Common myeloid progenitor, CD34-positive (primary cell): ENCODE measurements at regions not wholly inside any gene's neighbourhood (a gene's known extent, or its start where the extent isn't known, plus 50 kb on each side); places are given as distances from the start of the nearest gene placed in this dataset.

ENCODE experiments used
- CTCF ChIA-PET: fragments of 350-600 bp; sonication (Branson Sonifier 250); formaldehyde crosslinking; loops from one replicate; lab custom pipeline; 2021; ENCODE audit warnings: antibody characterized with exemption; lab: Charles Lee
- POLR2A ChIA-PET: fragments of 350-600 bp; sonication (Branson Sonifier 250); formaldehyde crosslinking; loops from one replicate; lab custom pipeline; 2021; ENCODE audit warnings: antibody characterized with exemption; lab: Charles Lee
- DNase-seq, 3 donors: peaks; one replicate each; pipeline versions ENCODE4 v3.0.0 to v3.0.0-alpha.2; 2013
- H3K27ac ChIP-seq, 2 experiments: 1 replicate in 1 of 2; 2 replicates in 1 of 2; pipeline ENCODE4 v1.7.0; 2013; ENCODE audit warnings: inconsistent platforms in 2 of 2, low read length in 2 of 2, mild to moderate bottlenecking in 2 of 2, low read depth in 1 of 2, moderate library complexity in 1 of 2; ENCODE audit not compliant: severe bottlenecking in 2 of 2, insufficient read depth in 1 of 2, poor library complexity in 1 of 2
- H3K27me3 ChIP-seq, 5 experiments: replicated peaks in 2 of 5; 1 replicate in 3 of 5; 2 replicates in 2 of 5; pipeline versions ENCODE4 v1.6.1 to v1.7.0; 2013; ENCODE audit warnings: low read length in 4 of 5, mild to moderate bottlenecking in 2 of 5, moderate library complexity in 2 of 5, inconsistent platforms in 1 of 5; ENCODE audit not compliant: insufficient read depth in 5 of 5, control insufficient read depth in 4 of 5
- H3K36me3 ChIP-seq, 4 experiments: 1 replicate in 2 of 4; 2 replicates in 2 of 4; pipeline versions ENCODE4 v1.6.1 to v1.7.0; 2013; ENCODE audit warnings: low read length in 3 of 4, control low read depth in 1 of 4, mild to moderate bottlenecking in 1 of 4; ENCODE audit not compliant: control insufficient read depth in 4 of 4, insufficient read depth in 4 of 4
- H3K4me1 ChIP-seq, 4 experiments: 1 replicate in 3 of 4; 2 replicates in 1 of 4; pipeline versions ENCODE4 v1.6.1 to v1.7.1; 2013; ENCODE audit warnings: low read length in 3 of 4, mild to moderate bottlenecking in 3 of 4, control low read depth in 1 of 4, inconsistent platforms in 1 of 4, moderate library complexity in 1 of 4; ENCODE audit not compliant: control insufficient read depth in 4 of 4, insufficient read depth in 4 of 4; ENCODE audit errors: control extremely low read depth in 1 of 4
- H3K4me3 ChIP-seq, 7 experiments: 1 replicate in 4 of 7; 2 replicates in 3 of 7; pipeline versions ENCODE4 v1.5.1 to v1.7.0; 2013; ENCODE audit warnings: mild to moderate bottlenecking in 7 of 7, low read length in 6 of 7, moderate library complexity in 6 of 7, inconsistent platforms in 2 of 7, low read depth in 2 of 7, control low read depth in 1 of 7; ENCODE audit not compliant: insufficient read depth in 4 of 7, control insufficient read depth in 1 of 7; ENCODE audit errors: extremely low read depth in 1 of 7
- H3K9me3 ChIP-seq, 5 experiments: 1 replicate in 4 of 5; 2 replicates in 1 of 5; pipeline versions ENCODE4 v1.6.1 to v1.7.1; 2013; ENCODE audit warnings: low read length in 4 of 5, mild to moderate bottlenecking in 2 of 5, inconsistent platforms in 1 of 5, low read depth in 1 of 5, moderate library complexity in 1 of 5; ENCODE audit not compliant: control insufficient read depth in 4 of 5, insufficient read depth in 2 of 5; ENCODE audit errors: control extremely low read depth in 1 of 5
- WGBS: methylation state at CpG from one replicate; pipeline ENCODE4 v1.1.5; 2013; ENCODE audit not compliant: insufficient coverage; 5-methylcytosine and 5-hydroxymethylcytosine counted together

DNA sequence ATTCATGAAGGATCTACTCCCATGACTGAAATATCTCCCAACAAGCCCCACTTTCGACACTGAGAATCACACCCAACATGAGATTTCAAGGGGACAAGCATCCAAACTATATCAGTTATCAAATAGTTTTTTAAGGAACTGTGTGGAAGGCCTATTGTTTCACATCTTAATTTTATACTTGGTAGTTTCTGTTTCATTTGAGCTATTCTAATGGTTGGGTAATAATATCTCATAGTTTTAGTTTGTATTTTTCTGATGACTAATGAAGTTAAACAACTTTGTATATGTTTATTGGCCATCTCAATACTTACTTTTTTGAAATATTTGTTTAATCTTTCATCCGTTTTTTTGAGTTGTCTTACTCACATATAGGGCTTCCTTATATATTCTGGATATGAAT, 135.0 kb downstream of the SCG2 start:
- no peaks in the 10 kb centered on the region for H3K27me3 ChIP-seq
- H3K36me3 ChIP-seq = no peaks in the 10 kb centered on the region
- WGBS = 88% methylated on average over 1 of the region's 2 CpGs
- CTCF ChIA-PET = no interaction called here
- peaks cover 0 to 2% (median 0%) of the 10 kb centered on the region in 5 experiments for H3K9me3 ChIP-seq
- H3K4me1 ChIP-seq = no peaks in the 10 kb centered on the region
- no peak overlapping the region for H3K4me3 ChIP-seq
- no peak for DNase-seq
- POLR2A ChIA-PET = no interaction called here
- H3K27ac ChIP-seq = no peak overlapping the region

DNA sequence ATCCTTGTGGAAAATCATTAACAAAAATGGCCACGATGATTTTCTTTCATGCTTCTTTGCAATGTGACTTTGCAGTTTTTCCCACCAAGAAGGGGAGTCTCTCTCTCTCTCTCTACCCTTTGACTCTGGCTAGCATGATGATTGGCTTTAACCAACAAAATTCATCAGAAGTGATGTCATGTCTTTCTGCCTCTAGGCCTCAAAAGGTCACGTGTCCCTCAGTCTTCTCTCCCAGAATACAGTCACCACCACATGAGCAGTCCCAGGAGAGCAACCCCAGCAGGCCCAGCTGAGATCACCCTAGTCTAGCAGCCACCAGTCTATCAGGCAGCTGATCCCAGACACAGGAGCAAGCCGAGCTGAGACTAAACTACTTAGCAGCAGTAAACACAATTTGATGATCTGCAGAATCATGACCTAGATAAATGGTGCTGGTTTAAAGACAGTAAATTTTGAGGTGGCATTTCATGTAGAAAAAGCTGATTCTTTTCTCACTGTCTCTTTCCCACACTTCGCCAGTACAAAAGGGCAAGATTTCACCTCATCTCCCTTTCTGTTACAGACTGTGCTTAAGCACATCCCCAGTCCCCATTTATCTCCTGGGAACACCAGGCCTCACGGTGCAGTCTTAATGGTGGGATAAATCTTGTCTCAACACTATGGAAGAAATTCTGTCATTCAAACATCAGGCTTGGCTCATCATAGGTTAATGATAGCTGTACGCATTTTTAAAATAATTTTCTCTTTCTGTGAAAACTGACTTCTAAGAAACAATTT, 132.7 kb downstream of the SCG2 start:
- WGBS = 100% methylated on average over 2 of the region's 6 CpGs
- Histone ChIP-seq H3K27ac (no peak overlapping the region), H3K27me3 (no peaks in the 10 kb centered on the region), H3K4me1 (no peaks in the 10 kb centered on the region), H3K4me3 (no peak overlapping the region), H3K36me3 (no peaks in the 10 kb centered on the region), H3K9me3 (peaks cover 0 to 2% (median 0%) of the 10 kb centered on the region in 5 experiments)
- ChIA-PET POLR2A (no interaction called here), CTCF (no interaction called here)
- no peak for DNase-seq

DNA sequence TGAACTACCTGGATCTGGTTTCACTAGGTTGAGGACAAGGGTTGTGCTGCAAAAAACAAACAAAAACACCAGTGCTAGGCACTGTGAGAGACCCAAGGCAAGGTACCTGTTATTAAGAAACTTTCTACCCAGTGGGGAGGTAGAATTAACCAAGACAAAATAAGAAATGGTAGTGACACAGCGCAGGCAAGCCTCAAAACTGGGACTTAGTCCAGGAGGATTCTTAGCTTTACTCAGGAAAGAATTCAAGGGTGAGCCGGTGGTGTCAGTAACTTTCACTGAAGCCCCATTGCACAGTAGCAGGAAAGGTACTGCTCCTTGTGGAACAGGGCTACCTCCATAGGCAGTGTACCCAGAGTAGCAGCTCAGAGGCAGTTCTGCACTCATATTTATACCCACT, 131.6 kb downstream of the SCG2 start:
- no peaks in the 10 kb centered on the region for H3K36me3 ChIP-seq
- H3K4me3 ChIP-seq = no peak overlapping the region
- no peaks in the 10 kb centered on the region for H3K27me3 ChIP-seq
- ChIA-PET POLR2A (no interaction called here), CTCF (no interaction called here)
- no peaks in the 10 kb centered on the region for H3K4me1 ChIP-seq
- H3K9me3 ChIP-seq = no peaks in the 10 kb centered on the region
- 50% methylated on average over 2 of the region's 2 CpGs for WGBS
- H3K27ac ChIP-seq = no peak overlapping the region
- no peak for DNase-seq

DNA sequence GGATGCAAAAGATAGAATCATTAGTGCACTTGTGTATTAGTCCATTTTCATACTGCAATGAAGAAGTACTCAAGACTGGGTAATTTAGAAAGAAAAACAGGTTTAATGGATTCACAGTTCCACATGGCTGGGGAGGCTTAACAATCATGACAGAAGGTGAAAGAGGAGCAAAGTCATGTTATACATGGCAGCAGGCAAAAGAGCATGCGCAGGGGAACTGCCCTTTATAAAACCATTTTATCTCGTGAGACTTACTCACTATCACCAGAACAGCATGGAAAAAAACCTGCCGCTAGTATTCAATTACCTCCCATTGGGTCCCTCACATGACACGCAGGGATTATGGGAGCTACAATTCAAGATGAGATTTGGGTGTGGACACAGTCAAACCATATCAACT, 129.4 kb downstream of the SCG2 start:
- 100% methylated on average over 1 of the region's 4 CpGs for WGBS

DNA sequence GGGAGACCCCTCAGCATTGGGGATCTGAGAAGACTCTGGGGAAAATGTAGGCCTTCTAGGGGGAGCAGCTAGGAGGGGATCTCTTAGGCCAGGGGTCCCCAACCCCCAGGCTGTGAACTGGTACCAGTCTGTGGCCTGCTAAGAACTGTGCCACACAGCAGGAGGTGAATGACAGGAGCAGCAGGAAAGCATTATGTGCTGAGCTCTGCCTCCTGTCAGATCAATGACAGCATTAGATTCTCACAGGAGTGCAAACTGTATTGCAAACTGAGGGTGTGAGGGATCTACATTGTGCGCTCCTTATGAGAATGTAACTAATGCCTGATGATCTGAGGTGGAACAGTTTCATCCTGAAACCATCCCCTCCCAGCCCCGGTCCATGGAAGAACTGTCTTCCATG, 127.3 kb downstream of the SCG2 start:
- ChIA-PET CTCF (no interaction called here), POLR2A (no interaction called here)
- no peak for DNase-seq
- H3K4me3 ChIP-seq = no peak overlapping the region
- H3K27ac ChIP-seq = no peak overlapping the region
- no peaks in the 10 kb centered on the region for H3K4me1 ChIP-seq
- H3K27me3 ChIP-seq = no peaks in the 10 kb centered on the region
- no peaks in the 10 kb centered on the region for H3K9me3 ChIP-seq
- no peaks in the 10 kb centered on the region for H3K36me3 ChIP-seq
- WGBS = 92% methylated on average over 2 of the region's 2 CpGs

More for the DNA sequence above, 129.4 kb downstream of the SCG2 start:
- no peak overlapping the region for H3K27ac ChIP-seq
- no peak overlapping the region for H3K4me3 ChIP-seq
- no peaks in the 10 kb centered on the region for H3K9me3 ChIP-seq
- DNase-seq = no peak
- no peaks in the 10 kb centered on the region for H3K27me3 ChIP-seq
- no peaks in the 10 kb centered on the region for H3K36me3 ChIP-seq
- ChIA-PET CTCF (no interaction called here), POLR2A (no interaction called here)
- H3K4me1 ChIP-seq = no peaks in the 10 kb centered on the region

DNA sequence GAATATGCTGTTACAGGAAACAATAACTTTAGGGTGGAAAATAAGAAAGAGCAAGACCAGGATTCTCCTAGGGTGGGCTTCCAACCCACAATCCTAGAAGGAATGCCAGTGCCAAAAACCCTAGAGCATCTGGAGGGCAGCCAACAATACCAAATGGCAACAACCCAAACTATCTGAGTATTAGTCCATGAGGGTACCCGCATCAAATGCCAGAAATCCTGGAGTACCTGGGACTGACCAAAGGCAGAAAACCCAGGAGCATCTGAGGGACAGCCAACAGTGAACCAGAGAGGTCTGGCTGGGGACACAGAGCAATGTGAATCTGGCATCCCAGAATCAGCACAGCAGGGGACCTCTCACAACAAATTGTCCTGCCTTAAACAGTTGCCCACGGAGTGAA, 126.3 kb downstream of the SCG2 start:
- no peaks in the 10 kb centered on the region for H3K36me3 ChIP-seq
- WGBS = 100% methylated on average over 1 of the region's 2 CpGs

DNA sequence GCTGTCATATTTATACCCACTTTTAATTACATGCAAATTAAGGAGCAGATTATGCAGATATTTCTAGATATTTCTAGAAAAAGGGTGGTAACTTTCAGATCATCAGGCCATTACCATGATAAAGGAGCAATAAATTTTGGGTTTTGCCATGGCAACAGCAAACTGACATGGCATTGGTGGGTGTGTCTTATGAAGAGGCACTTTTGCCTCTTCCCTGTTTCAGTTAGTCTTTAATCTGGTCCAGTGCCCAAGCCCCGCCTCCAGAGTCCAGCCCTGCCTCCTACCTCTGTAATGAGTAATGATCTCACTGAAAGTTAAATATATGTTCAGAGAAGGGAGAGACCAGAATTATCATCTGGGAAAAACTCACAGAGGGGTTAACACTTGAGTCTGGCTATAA, 124.8 kb downstream of the SCG2 start:
- H3K27ac ChIP-seq = no peak overlapping the region
- CTCF ChIA-PET = no interaction called here
- no peak overlapping the region for H3K4me3 ChIP-seq
- no peaks in the 10 kb centered on the region for H3K27me3 ChIP-seq
- no CpG with 5 or more reads among the region's 1 CpG for WGBS
- peaks cover 0 to 2% (median 0%) of the 10 kb centered on the region in 5 experiments for H3K9me3 ChIP-seq
- H3K36me3 ChIP-seq = no peaks in the 10 kb centered on the region
- no peak for DNase-seq
- H3K4me1 ChIP-seq = no peaks in the 10 kb centered on the region
- POLR2A ChIA-PET = no interaction called here

More for the DNA sequence above, 126.3 kb downstream of the SCG2 start:
- no peak for DNase-seq
- ChIA-PET POLR2A (no interaction called here), CTCF (no interaction called here)
- Histone ChIP-seq H3K27ac (no peak overlapping the region), H3K4me3 (no peak overlapping the region), H3K27me3 (no peaks in the 10 kb centered on the region), H3K4me1 (no peaks in the 10 kb centered on the region), H3K9me3 (peaks cover 0 to 2% (median 0%) of the 10 kb centered on the region in 5 experiments)
